ENCODE measurements at regions not wholly inside any gene's neighbourhood (a gene's known extent, or its start where the extent isn't known, plus 50 kb on each side); places are given as distances from the start of the nearest gene placed in this dataset.

DNA sequence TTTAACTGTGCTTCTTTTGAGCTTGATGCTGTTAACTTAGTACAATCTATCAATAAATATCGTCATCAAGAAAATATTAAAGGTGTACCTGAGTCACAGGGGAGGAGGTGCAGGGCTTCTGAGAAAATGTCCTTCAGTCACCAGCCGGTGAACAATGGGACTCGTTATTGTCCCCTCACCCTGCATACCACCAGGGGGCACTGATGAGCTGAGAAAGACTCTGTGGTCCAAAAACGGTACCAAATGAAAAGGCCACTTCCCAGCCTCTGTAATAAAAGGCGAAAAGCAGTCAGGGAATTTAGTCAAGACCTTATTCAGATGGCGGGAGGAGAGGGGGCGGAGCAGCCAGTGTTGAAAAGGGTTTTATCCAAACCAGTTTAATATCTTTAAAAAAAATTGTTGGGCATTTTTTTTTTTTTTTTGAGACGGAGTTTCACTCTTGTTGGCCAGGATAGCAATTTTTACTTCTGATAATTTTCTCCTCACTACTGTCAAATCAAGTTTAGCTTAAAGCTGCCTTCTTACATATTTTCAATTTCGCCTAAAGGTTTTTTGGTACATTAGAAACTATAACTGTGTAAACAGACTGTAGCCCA lies 271.9 kb upstream of the ADAMTS16 start:
- no peaks in the 10 kb centered on the region for H3K36me3 Mint-ChIP-seq (ENCODE audit: low read depth)
- no peaks in the 10 kb centered on the region for H3K4me1 Mint-ChIP-seq
- peak; percentile 45 for DNase-seq

GRCh38 chr5:4873652-4874051 lies 266.5 kb upstream of the ADAMTS16 start:
- no peaks in the 10 kb centered on the region for H3K27me3 Mint-ChIP-seq
- CTCF ChIA-PET: no interaction called here
- H3K36me3 Mint-ChIP-seq (ENCODE audit: low read depth): no peaks in the 10 kb centered on the region
- DNase-seq: no peak
- no peaks in the 10 kb centered on the region for H3K4me1 Mint-ChIP-seq
- H3K9me3 Mint-ChIP-seq: peaks cover 2% of the 10 kb centered on the region
- no peak overlapping the region for H3K4me3 Mint-ChIP-seq
- H3K27ac Mint-ChIP-seq: no peak overlapping the region
- POLR2A ChIA-PET: no interaction called here

More for the DNA sequence above, 271.9 kb upstream of the ADAMTS16 start:
- Mint-ChIP-seq H3K27ac (no peak overlapping the region), H3K9me3 (peaks cover 3% of the 10 kb centered on the region), H3K4me3 (no peak overlapping the region), H3K27me3 (no peaks in the 10 kb centered on the region)
- CTCF ChIA-PET: interaction anchor here (0.7 to 1.7 kb wide), 6 partner anchors 8 to 1413 kb away, joined by 3 to 7 read pairs (median 3); no protein-coding TSS in a partner anchor
- POLR2A ChIA-PET: no interaction called here

- Mint-ChIP-seq H3K9me3 (peaks cover 2% of the 10 kb centered on the region), H3K4me3 (no peak overlapping the region), H3K36me3 (ENCODE audit: low read depth) (no peaks in the 10 kb centered on the region), H3K4me1 (no peaks in the 10 kb centered on the region), H3K27ac (no peak overlapping the region), H3K27me3 (no peaks in the 10 kb centered on the region)
- ChIA-PET POLR2A (no interaction called here), CTCF (no interaction called here)
- no peak for DNase-seq
Observed at GRCh38 chr5:4874097-4874496, 266.0 kb upstream of the ADAMTS16 start.

- Mint-ChIP-seq H3K27ac (no peak overlapping the region), H3K9me3 (peaks cover 2% of the 10 kb centered on the region), H3K4me1 (no peaks in the 10 kb centered on the region), H3K4me3 (no peak overlapping the region), H3K27me3 (no peaks in the 10 kb centered on the region), H3K36me3 (ENCODE audit: low read depth) (no peaks in the 10 kb centered on the region)
- ChIA-PET POLR2A (no interaction called here), CTCF (interaction anchor here (0.9 kb wide), 1 partner anchor 8 kb away, joined by 3 read pairs; no protein-coding TSS in a partner anchor)
- DNase-seq: no peak
Observed at GRCh38 chr5:4875942-4876341, 264.2 kb upstream of the ADAMTS16 start.

DNA sequence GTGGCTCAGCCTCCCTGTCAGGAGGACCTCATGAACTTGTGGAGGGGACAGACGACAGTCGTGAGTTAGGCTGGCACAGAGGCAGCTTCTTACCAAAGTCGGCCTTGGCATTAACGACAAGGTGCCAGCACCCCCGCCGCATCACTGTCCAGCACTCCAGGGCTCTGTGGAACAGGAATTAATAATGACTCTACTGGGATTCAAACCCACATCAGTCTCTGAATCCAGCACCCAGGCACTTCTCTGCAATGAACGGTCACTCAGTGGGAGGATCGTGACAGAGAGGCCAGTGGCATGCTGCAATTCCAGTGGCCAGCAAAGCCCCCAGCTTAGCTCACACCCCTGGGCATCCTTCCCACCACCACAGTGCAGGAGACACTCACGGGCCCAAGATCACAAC lies 263.3 kb upstream of the ADAMTS16 start:
- H3K4me3 Mint-ChIP-seq: no peak overlapping the region
- peaks cover 2% of the 10 kb centered on the region for H3K9me3 Mint-ChIP-seq
- ChIA-PET CTCF (interaction anchor here (0.5 to 0.9 kb wide), 2 partner anchors 9 to 491 kb away, joined by 3 read pairs; no protein-coding TSS in a partner anchor), POLR2A (no interaction called here)
- no peaks in the 10 kb centered on the region for H3K4me1 Mint-ChIP-seq
- H3K27me3 Mint-ChIP-seq: no peaks in the 10 kb centered on the region
- no peak for DNase-seq
- H3K36me3 Mint-ChIP-seq (ENCODE audit: low read depth): no peaks in the 10 kb centered on the region
- no peak overlapping the region for H3K27ac Mint-ChIP-seq

- H3K9me3 Mint-ChIP-seq: peaks cover 2% of the 10 kb centered on the region
- no peak overlapping the region for H3K4me3 Mint-ChIP-seq
- DNase-seq: no peak
- POLR2A ChIA-PET: no interaction called here
- H3K36me3 Mint-ChIP-seq (ENCODE audit: low read depth): no peaks in the 10 kb centered on the region
- H3K4me1 Mint-ChIP-seq: no peaks in the 10 kb centered on the region
- CTCF ChIA-PET: no interaction called here
- H3K27ac Mint-ChIP-seq: no peak overlapping the region
- H3K27me3 Mint-ChIP-seq: no peaks in the 10 kb centered on the region
Observed at GRCh38 chr5:4877579-4877978, 262.6 kb upstream of the ADAMTS16 start.

GRCh38 chr5:4879075-4879474 lies 261.1 kb upstream of the ADAMTS16 start:
- DNase-seq: no peak
- H3K4me3 Mint-ChIP-seq: no peak overlapping the region
- no peaks in the 10 kb centered on the region for H3K4me1 Mint-ChIP-seq
- ChIA-PET CTCF (interaction anchor here (0.8 to 1.4 kb wide), 2 partner anchors 11 kb away, joined by 3 read pairs; no protein-coding TSS in a partner anchor), POLR2A (no interaction called here)
- no peak overlapping the region for H3K27ac Mint-ChIP-seq
- peaks cover 2% of the 10 kb centered on the region for H3K9me3 Mint-ChIP-seq
- H3K36me3 Mint-ChIP-seq (ENCODE audit: low read depth): no peaks in the 10 kb centered on the region
- no peaks in the 10 kb centered on the region for H3K27me3 Mint-ChIP-seq

- H3K27ac Mint-ChIP-seq: no peak overlapping the region
- H3K27me3 Mint-ChIP-seq: no peaks in the 10 kb centered on the region
- CTCF ChIA-PET: interaction anchor here (0.8 to 1.4 kb wide), 2 partner anchors 10 to 11 kb away, joined by 3 read pairs; no protein-coding TSS in a partner anchor
Observed at GRCh38 chr5:4879693-4880303, 260.3 kb upstream of the ADAMTS16 start.

GRCh38 chr5:4880304-4880741 lies 259.8 kb upstream of the ADAMTS16 start:
- POLR2A ChIA-PET: no interaction called here
- Mint-ChIP-seq H3K9me3 (peaks cover 2% of the 10 kb centered on the region), H3K4me1 (no peaks in the 10 kb centered on the region), H3K27ac (no peak overlapping the region), H3K36me3 (ENCODE audit: low read depth) (no peaks in the 10 kb centered on the region), H3K4me3 (no peak overlapping the region), H3K27me3 (no peaks in the 10 kb centered on the region)
- CTCF ChIA-PET: interaction anchor here (1.4 kb wide), 1 partner anchor 12 kb away, joined by 3 read pairs; no protein-coding TSS in a partner anchor
- DNase-seq: no peak

More at GRCh38 chr5:4879693-4880303, 260.3 kb upstream of the ADAMTS16 start:
- Mint-ChIP-seq H3K36me3 (ENCODE audit: low read depth) (no peaks in the 10 kb centered on the region), H3K4me3 (no peak overlapping the region), H3K9me3 (peaks cover 2% of the 10 kb centered on the region), H3K4me1 (no peaks in the 10 kb centered on the region)
- DNase-seq: peak; percentile 26
- POLR2A ChIA-PET: no interaction called here

DNA sequence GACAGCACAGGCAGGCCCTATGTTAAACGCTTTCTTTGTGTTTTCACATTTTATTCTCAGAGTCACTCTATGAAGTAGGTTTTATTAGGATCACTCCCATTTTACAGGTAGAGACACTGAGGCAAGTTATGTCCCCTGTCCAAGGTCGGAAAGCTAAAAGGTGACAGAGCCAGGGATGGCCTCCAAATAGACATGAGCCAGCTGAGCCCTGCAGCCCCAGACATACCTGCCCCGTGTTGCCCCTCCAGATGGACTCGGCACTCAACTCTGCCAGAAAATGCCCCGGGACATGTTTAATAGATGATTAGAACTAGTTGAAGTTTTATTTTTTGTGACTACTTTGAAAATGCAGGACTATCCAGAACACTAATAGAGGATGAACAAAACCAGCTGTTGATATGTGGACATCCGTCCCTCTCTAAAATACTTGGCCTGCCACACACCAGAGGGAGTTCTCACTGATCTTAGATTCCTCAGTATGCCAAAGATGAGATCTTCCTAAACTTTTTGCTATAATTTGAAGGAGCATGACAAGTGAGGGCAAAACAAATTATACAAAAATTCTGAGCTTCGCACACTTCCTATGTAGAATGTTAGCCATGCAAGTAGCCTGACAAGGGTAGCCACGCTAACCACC lies 258.6 kb upstream of the ADAMTS16 start:
- no peak overlapping the region for H3K27ac Mint-ChIP-seq
- H3K4me3 Mint-ChIP-seq: no peak overlapping the region
- H3K36me3 Mint-ChIP-seq (ENCODE audit: low read depth): no peaks in the 10 kb centered on the region
- CTCF ChIA-PET: no interaction called here
- DNase-seq: no peak
- no peaks in the 10 kb centered on the region for H3K27me3 Mint-ChIP-seq
- POLR2A ChIA-PET: no interaction called here
- no peaks in the 10 kb centered on the region for H3K9me3 Mint-ChIP-seq
- no peaks in the 10 kb centered on the region for H3K4me1 Mint-ChIP-seq

GRCh38 chr5:4882186-4882585 lies 257.9 kb upstream of the ADAMTS16 start:
- ChIA-PET CTCF (no interaction called here), POLR2A (no interaction called here)
- Mint-ChIP-seq H3K27ac (no peak overlapping the region), H3K4me3 (no peak overlapping the region), H3K36me3 (ENCODE audit: low read depth) (no peaks in the 10 kb centered on the region), H3K4me1 (no peaks in the 10 kb centered on the region), H3K9me3 (no peaks in the 10 kb centered on the region), H3K27me3 (no peaks in the 10 kb centered on the region)
- no peak for DNase-seq

GRCh38 chr5:4883360-4883759 lies 256.8 kb upstream of the ADAMTS16 start:
- Mint-ChIP-seq H3K4me3 (no peak overlapping the region), H3K9me3 (no peaks in the 10 kb centered on the region), H3K4me1 (no peaks in the 10 kb centered on the region), H3K27me3 (no peaks in the 10 kb centered on the region), H3K27ac (no peak overlapping the region), H3K36me3 (ENCODE audit: low read depth) (no peaks in the 10 kb centered on the region)
- ChIA-PET CTCF (no interaction called here), POLR2A (no interaction called here)
- DNase-seq: no peak

- no peaks in the 10 kb centered on the region for H3K27me3 Mint-ChIP-seq
- DNase-seq: no peak
- ChIA-PET CTCF (no interaction called here), POLR2A (no interaction called here)
- no peaks in the 10 kb centered on the region for H3K4me1 Mint-ChIP-seq
- no peaks in the 10 kb centered on the region for H3K36me3 Mint-ChIP-seq (ENCODE audit: low read depth)
- no peaks in the 10 kb centered on the region for H3K9me3 Mint-ChIP-seq
- no peak overlapping the region for H3K4me3 Mint-ChIP-seq
- H3K27ac Mint-ChIP-seq: no peak overlapping the region
Observed at GRCh38 chr5:4893063-4893744, 246.9 kb upstream of the ADAMTS16 start.

Measured in activated CD4-positive, alpha-beta memory T cell treated with anti-CD3 and anti-CD28 coated beads, Interleukin-2, amount 10 ng/mL, durations not matched to agents 7 days and 5 days (primary cell).